Muscle of back (tissue), 3 donors: ENCODE measurements at regions not wholly inside any gene's neighbourhood (a gene's known extent, or its start where the extent isn't known, plus 50 kb on each side); places are given as distances from the start of the nearest gene placed in this dataset.

Experiments
- DNase-seq, 3 donors: peaks; one replicate each; pipeline versions ENCODE4 v3.0.0 to v3.0.0-alpha.2; 2013

- DNase-seq = no peak
Measured at GRCh38 chr13:28545583-28546333, 50.8 kb upstream of the FLT1 start.
